ENCODE measurements at regions not wholly inside any gene's neighbourhood (a gene's known extent, or its start where the extent isn't known, plus 50 kb on each side); places are given as distances from the start of the nearest gene placed in this dataset.

DNA sequence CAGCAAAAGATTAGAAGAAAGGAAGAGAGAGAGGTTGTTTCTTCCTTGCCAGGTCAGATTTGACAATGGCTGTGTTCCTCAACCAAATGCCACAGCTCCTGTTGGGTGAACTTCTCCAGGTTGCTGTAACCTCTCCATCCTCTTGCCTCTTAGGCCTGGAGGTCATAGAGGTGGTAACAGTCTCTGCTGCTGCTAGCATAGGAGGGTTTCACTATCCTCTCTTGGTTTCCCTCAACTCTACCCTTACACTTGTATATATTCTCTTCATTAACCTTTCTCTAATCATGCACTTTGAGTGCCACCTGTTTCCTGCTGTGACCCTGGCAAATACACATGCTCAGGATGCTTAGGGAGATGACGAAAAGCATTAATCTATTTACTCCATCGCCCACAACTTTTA is 67.7 kb upstream of the HIF1A start:
- FAIRE-seq, result no peak

DNA sequence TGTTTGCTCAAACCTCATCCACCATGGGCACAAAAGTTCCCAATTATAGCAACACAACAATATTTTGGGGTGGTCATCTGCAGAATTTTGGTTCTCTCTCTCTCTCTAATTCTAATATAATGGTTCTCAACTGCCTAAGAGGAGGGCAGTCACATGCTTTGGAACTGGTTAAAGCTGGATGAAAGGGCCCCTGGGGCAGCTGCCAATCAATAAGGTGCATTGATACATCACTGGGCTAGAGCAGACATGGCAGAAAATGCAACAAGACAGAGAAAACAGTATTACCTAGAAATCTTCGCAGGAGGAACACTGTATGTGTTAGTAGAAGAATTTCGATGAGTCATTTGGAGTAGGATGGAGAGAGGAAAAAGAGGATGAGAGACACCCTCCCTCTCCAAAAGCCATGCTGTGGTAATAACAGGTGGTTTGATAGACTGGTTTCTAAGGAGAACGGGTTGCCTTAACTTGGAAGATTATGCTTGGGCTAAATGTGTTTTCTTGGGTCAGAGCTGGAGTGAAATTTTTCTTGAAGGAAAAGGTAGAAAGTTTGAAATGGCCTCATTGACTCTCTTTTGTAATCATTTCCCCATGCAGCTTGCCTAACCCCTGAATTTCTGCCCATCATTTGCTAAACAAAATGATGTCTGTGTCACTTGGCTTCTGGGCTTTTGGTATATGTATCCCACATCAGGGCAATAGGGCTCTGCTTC is 67.1 kb upstream of the HIF1A start:
- no peak for FAIRE-seq

DNA sequence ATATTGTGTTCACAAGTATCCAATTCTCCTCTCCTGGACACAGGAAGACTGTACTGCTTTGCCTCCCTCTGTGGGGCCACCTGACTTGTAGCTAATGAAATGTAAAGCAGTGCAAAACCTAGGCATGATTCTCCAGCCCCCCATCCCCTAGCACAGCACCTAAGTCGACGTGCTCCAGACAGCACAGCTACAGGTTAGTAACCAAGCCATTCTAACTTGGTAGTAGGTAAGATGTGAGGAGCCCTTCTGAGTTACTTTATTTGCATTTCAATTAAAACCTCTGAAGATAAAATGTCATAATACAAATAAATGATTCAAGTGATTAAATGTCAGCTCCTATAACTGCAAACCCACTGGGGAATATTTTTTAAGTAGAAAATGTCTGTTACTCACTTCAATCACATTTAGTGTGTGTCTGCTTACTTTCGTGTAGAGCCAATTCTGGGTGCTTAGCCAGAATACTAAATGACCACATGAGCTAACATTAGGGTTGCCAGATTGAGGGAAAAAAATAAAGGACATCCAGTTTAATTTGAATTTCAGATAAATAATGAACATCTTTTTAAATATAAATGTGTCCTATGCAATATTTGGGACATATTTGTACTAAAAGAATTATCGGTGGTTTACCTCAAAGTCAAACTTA is 64.8 kb upstream of the HIF1A start:
- no peak for FAIRE-seq

DNA sequence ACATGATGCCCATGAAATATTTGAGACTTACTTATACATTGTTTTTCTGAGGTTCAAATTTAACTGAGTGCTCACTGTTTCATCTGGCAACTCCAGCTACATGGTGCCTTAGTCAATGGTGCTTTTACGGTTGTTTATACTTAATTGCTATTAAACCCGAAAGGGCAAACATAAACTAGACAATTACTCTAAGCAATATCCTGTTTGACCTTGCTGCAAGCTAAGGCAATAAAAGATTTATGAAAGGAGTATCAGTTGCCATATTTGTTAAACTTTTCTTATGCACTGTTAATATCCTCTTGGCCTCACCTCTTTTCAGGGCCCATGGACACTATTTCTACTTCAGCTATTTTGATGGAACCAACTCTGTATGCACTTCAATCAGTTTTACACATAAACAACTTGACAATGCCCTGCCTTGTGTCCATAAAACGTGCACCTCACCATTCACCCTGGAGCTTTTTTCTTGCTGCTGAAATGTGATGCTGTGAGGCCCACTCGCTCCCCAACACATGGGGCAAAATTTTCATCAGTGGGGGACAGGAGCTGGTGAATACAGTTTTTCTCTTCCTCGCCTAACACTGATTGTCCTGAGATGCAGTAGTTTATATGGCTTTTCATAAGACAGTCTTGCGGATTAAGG is 64.1 kb upstream of the HIF1A start:
- FAIRE-seq, result peak; percentile 57

DNA sequence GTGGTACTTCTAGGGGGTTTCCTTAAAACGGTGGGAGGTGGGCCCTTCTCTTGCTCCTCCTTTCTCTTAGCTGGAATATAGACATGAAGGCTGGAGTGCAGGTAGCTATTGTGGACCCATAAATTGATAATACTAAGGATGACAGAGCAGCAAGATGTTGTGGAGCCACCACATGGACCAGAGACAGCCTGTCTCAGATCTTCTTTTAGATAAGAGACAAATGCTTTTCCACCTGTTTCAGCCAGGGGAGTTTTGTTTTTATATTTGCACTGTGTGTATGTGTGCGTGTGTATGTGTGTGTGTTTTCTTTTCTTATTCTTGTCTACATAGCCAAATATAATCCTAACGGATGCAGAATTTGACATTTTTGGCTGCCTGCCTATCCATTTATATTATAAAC is 62.9 kb upstream of the HIF1A start:
- FAIRE-seq, result no peak

DNA sequence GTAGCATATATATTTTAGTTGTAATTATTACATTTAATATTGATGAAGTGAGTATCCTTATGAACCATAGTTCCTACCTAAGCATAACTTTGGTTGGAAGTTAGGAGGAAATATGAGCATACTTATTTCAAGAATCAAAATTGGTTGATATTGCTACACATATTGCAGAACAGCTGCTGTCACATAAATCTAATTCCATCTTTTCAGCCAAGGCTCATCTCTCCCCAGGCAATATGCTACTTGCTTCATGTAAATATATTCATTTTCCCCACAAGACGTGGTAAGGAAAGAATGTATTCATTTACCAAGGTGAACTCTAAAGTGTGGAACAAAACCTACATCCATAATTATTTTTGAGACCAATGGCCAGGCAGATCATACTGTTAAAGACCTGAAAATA is 62.5 kb upstream of the HIF1A start:
- FAIRE-seq, result no peak

DNA sequence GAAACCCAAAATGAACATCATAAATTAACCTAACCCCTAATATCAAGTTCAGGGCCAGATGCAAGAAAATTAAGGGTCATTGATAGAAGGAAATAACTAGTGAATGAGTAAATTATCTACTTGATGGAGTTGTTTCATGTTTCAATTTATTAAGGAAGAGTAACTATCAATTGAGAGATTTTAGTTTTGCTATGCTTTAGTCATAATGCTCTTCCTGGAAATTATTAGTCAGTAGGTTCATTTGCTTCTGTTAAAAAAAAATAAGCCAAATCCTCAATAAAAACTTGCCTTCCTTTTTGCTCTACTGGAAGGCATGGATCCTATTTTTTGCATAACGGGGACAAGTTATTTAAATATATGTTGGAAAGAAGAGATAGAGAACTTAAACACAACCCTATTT is 59.0 kb upstream of the HIF1A start:
- FAIRE-seq, result no peak

DNA sequence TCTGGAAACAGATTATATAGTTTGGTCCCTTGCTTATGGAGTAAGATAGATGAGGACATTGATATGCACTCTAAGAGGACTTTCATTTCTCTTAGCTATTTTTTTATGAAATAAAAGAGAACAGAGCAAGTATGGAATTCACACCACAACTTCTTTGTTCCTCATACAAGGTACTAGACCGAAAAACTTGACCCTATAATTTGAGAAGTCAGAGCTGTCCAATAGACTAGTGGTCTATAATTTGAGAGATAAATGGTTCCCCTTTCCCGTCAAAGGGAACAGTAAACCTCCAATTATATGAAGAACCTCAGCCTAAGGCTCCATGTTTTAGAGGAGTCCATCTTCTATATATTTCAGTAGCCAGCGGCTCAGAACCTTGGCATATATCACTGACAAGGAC is 58.5 kb upstream of the HIF1A start:
- no peak for FAIRE-seq

DNA sequence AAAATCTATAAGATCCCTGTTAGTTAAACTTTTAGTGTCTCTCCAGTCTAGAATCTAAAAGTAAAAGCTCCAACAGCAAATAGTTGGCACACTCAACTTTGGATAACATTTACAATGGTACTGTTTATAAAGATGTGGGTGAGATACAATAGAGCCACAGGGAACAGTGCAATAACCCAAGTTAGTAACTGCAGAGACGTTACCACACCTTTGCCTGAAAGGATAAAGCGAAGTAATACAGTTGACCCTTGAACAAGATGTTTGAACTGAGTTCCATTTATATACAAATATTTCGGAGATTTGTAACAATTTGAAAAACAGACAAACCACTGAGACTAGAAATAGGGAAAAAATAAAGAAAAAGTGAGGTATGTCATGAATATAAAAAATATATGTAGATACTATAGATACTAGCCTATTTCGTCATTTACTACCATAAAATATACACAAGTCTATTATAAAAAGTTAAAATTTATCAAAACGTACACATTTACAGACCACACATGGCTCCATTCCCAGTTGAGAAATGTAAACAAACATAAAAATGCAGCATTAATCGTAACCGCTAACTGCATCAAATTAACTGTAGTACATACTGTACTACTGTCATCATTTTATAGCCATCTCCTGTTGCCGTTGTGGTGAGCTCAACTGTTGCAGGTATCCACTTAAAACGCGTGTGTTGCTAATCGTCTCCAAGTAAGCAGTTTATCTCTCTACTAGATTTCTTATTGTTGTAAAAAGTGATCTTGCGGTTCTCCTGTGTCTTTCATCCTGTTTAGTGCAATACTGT is 56.5 kb upstream of the HIF1A start:
- FAIRE-seq, result no peak

DNA sequence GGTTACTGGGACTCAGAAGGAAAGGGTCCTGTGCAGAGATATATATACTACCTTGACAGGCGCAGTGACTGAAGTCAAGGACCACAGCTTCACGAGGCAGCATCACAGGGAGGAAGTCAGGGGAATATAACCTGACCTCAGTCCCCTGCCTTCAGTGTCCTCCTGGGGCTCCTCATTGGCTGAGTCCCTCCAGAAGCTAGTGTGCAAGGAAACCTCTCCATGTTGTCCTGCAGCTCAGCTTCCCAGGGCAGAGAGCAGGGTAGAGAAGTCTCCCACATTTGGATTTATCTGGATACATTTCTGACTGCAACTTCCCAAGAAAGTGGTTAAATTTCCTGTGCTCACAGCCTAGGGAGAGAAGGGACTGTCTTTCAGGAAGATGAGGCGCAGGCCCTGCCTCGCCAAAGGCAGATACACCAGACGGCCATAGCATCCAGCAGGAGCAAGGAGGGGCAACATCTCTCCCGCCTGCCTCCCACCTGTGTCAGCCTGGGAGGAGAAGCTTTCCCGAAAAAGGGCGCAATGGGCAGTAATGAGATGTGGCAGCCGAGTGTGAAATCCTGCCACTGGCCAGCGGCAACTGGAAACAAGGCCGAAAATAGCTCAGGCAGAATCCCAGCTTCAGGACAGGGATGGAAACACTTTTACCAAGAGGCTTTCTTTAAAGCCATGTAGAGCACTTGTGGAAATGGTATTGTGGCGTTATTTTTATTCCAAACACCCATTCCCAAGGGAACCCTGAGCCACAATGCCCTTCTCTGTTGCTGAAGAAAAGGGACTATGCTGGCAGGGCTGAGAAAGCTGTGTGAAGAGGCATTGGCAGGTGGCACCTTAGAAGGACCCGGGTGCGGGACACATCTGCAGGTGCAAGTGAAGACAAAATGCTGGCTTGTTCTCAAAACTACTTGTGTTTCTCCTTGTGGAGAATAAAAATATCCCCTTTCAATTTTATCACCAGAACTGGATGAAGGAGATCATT is 54.9 kb upstream of the HIF1A start:
- no peak for FAIRE-seq

DNA sequence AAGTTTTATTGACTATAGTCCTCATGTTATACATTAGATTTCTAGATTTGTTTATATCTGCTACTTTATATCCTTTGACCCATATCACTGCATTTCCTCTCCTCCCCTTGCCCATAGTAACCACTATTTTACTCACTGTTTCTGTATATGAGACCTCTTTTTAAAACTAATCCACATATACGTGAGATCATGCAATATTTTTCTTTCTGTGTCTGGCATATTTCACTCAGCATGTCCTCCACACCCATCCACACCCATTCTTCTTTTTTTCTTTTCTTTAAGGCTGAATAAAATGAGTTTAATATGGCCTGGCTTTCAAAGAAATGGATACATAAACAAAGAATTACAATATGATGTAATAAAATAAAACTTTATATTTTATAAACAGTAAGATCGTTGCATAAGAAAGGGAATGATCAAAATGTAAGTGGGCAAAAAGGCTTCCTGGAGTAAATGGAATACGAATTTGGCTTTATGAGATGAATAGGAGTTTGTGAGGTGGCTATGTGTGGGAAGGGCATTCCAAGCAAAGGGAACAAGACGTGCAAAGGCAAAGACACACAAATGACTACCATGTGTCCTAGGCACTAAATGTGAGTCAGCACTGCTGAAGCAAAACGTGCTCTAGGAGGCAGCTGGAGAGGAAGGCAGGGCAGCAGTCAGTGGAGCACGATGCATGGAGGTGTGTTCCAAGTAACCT is 53.2 kb upstream of the HIF1A start:
- FAIRE-seq, result no peak

DNA sequence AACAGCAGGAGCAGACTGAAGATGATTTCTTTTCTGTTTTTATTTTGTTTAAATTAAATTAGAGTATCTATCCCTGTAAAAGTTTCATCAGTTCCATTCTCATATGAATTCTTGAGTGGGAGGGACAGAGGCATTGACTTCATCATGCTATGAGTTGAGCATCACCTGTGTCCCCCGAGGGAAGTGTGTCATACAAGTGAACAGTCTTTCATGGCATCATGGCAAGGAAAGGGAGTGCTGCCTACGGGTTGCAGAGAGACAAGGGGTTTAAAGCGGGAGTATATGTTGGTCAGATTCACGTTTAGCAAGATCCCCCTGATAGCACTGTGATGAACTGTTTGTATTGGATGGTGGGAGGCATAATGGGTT is 52.7 kb upstream of the HIF1A start:
- no peak for FAIRE-seq

DNA sequence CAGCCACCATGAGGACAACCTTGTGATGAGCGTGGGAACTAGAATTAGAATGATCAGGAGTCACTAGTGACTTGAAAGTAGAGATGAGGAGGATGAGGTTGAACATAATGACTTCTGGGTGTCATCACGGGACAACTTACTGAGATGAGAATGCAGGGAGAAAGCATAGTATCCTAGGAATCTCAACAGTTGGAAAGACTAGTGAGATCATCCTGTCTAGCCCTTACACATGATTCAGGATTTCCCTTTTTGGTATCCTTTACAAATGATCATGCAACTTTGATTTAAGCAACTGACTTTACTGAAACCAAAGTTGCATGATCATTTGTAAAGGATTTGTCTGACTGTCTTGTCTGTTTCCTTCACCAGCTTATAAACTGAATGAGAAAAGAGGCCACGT is 51.8 kb upstream of the HIF1A start:
- no peak for FAIRE-seq

DNA sequence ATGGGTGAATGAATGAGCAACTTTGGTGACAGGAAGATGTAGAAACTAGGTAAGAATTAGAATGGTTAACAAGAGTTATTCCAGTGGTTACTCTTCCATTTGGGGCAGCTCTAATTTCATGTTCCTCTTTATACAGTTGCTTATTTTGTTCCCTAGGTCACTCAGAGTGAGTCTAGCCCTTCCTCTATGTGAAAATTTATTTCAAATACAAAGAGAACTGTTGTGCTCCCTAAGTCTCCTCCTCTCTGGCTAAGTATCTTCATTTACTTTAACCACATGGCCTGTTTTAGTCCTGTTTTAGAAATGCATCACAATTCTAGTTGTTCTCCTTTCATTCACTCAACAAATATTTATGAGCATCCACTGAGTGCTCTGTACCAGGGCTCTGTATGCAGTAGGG is 51.1 kb upstream of the HIF1A start:
- no peak for FAIRE-seq

DNA sequence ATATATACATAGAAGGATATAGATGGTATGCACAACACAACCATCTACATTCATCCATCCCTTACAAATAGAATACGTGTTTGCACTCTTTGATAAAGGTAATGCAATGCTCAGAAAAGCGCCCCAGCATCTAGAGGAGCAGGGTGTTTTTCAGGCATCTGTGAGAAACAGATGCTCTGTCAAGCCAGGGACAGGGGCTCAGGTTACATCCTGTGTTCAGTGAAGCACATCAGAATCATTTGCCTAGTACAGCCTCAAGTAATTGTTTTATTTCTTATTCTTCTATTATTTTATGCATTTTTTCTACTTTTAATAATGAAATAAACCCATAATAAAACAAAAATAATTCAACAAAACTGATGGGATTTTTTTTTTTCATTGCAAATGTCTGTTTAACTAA is 50.5 kb upstream of the HIF1A start:
- no peak for FAIRE-seq

DNA sequence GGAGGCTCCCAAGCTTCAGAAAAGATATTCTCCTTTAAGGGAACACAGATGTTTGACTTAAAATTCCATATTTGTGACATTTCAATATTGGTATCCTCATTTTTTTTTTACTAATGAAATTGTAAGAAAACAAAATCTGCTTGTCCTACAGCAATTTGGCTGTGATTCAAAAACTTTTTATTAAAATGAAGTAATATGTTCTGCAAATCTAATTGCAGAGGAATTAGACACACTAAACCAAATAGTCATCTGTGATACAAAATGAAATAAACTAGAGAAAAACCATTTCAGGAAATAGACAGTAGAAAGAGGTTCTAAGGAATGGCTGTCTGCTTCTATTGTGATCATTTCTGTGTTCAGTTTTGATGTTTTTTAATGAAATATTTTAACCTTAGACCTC is 50.1 kb upstream of the HIF1A start:
- no peak for FAIRE-seq
